Naive B cell (primary cell): ENCODE measurements at regions not wholly inside any gene's neighbourhood (a gene's known extent, or its start where the extent isn't known, plus 50 kb on each side); places are given as distances from the start of the nearest gene placed in this dataset.

ENCODE experiments used
- ATAC-seq, 2 donors: fragments of 150-1000 bp; cut with Tn5 transposase; 2 replicates each; pipeline ENCODE4 v1.10.0; 2021; ENCODE audit warnings: low read depth in 2 of 2, mild to moderate bottlenecking in 2 of 2, moderate library complexity in 2 of 2
- DNase-seq: peaks from one replicate; pipeline ENCODE4 v3.0.0; 2022
- H3K27ac Mint-ChIP-seq, 6 donors: one replicate each; pipeline ENCODE4 v1.8.0; 2020 to 2022; ENCODE audit warnings: mild to moderate bottlenecking in 6 of 6, mixed read lengths in 6 of 6, moderate library complexity in 5 of 6, inconsistent platforms in 2 of 6
- H3K27me3 Mint-ChIP-seq, 3 donors: one replicate each; pipeline ENCODE4 v1.8.0; 2021 to 2022; ENCODE audit warnings: mixed read lengths in 3 of 3, mild to moderate bottlenecking in 1 of 3
- H3K36me3 Mint-ChIP-seq, 2 donors: one replicate each; pipeline ENCODE4 v1.8.0; 2020 to 2022; ENCODE audit warnings: mixed read lengths in 2 of 2, inconsistent platforms in 1 of 2, mild to moderate bottlenecking in 1 of 2
- H3K4me1 Mint-ChIP-seq, 3 donors: one replicate each; pipeline ENCODE4 v1.8.0; 2020 to 2022; ENCODE audit warnings: mixed read lengths in 3 of 3, inconsistent platforms in 1 of 3, mild to moderate bottlenecking in 1 of 3, moderate library complexity in 1 of 3
- H3K4me3 Mint-ChIP-seq, 8 donors: one replicate each; pipeline ENCODE4 v1.8.0; 2020 to 2022; ENCODE audit warnings: mild to moderate bottlenecking in 8 of 8, mixed read lengths in 8 of 8, moderate library complexity in 8 of 8, inconsistent platforms in 2 of 8
- H3K9me3 Mint-ChIP-seq, 7 donors: one replicate each; pipeline ENCODE4 v1.8.0; 2020 to 2022; ENCODE audit warnings: mixed read lengths in 7 of 7, mild to moderate bottlenecking in 5 of 7, inconsistent platforms in 2 of 7, moderate library complexity in 1 of 7

DNA sequence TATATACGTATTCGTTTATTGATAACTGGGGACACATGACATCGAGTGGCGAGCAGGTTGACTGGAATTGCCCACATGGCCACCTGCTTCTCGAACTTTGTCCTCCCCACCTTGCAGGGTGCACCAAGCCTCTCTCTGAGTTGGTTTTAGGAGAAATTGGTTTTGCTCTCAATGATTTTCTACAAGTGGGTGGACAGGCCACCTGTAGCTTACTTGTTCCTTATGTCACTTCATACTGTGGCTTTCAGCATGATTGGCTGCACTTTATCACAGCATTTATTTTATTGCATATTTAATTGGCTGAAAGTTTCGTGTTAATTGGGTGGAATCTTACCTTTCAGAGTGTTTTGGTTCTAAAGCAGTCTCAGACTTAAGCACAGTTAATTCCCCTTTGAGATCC lies 215.6 kb upstream of the SHH start:
- H3K27me3 Mint-ChIP-seq = peaks cover 0 to 21% (median 17%) of the 10 kb centered on the region in 3 donors
- no peak for DNase-seq
- H3K9me3 Mint-ChIP-seq = peaks cover 0 to 9% (median 1%) of the 10 kb centered on the region in 7 donors
- H3K4me1 Mint-ChIP-seq = no peaks in the 10 kb centered on the region
- peaks cover 0 to 9% of the 10 kb centered on the region in 2 donors for H3K36me3 Mint-ChIP-seq
- H3K27ac Mint-ChIP-seq = no peak overlapping the region
- H3K4me3 Mint-ChIP-seq = no peak overlapping the region
- ATAC-seq = no peak

DNA sequence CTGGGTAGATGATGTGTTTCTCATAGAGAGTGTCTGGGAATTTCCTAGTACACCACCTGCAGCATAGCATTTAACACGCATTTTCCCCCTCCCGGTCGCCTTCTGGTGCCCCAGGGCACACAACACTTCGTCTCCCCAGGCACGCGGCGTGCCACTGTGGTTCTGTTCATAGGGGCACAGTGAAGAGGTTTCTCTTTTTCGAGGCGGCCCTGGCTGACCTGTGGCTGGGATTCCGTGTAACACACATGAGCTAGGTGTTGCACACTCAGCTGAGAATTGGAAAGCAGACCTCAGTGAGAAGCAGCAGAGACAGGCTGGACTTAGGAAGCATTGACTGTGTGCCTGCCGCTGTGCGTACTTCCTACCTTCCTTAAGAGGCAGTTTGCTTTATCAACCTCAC lies 214.3 kb upstream of the SHH start:
- H3K27ac Mint-ChIP-seq = no peak overlapping the region
- ATAC-seq = no peak

DNA sequence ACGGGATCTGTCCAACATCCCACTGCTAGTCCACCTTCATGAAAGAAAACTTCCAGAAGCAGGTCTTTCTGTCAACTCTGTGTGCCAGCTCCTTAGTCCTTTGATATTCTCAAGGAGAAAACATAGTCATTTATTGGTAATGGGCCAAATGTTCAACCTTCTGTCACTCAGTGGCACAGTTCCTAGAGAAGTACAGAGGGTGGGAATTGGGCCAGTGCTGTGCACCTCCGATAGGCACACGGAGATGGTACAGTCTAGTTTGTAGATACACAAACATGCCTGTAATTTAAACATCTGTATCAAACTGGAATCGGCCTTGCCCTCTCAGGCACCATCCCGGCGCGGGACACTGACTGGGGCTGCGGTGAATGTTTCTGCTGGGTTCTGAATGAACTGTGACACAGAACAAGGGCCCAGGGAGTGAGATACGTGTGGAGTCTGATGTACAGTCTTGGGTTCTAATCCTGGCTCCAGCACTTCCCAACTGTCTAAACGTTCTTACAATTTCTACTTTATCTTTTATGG lies 213.9 kb upstream of the SHH start:
- Mint-ChIP-seq H3K4me1 (no peaks in the 10 kb centered on the region), H3K27ac (no peak overlapping the region), H3K36me3 (no peaks in the 10 kb centered on the region), H3K4me3 (no peak overlapping the region), H3K9me3 (no peaks in the 10 kb centered on the region), H3K27me3 (peaks cover 0 to 13% (median 10%) of the 10 kb centered on the region in 3 donors)
- no peak for DNase-seq
- ATAC-seq = no peak

More for the DNA sequence above, 214.3 kb upstream of the SHH start:
- Mint-ChIP-seq H3K4me1 (no peaks in the 10 kb centered on the region), H3K4me3 (no peak overlapping the region), H3K36me3 (no peaks in the 10 kb centered on the region), H3K27me3 (peaks cover 0 to 13% (median 10%) of the 10 kb centered on the region in 3 donors), H3K9me3 (no peaks in the 10 kb centered on the region)
- no peak for DNase-seq

DNA sequence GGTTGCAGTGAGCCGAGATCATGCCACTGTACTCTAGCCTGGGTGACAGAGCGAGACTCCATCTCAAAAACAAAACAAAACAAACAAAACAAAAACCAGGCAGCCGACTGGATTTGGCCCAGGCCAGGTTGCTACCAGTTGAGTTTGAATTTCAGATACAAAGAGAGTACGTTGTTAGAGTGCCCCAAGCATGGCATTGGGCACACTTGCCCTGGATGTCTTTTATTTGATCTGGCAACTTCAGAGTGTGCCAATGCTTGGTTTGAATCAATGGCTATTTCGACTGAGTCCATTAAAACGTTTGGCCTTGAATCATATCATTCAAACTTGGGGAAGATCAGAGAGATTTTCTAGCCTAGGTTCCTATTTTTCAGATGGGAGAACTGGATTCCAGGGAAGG lies 213.4 kb upstream of the SHH start:
- DNase-seq = no peak
- H3K4me3 Mint-ChIP-seq = no peak overlapping the region
- H3K9me3 Mint-ChIP-seq = no peaks in the 10 kb centered on the region
- H3K27me3 Mint-ChIP-seq = peaks cover 0 to 13% (median 10%) of the 10 kb centered on the region in 3 donors
- H3K27ac Mint-ChIP-seq = no peak overlapping the region
- no peak for ATAC-seq
- H3K4me1 Mint-ChIP-seq = no peaks in the 10 kb centered on the region
- H3K36me3 Mint-ChIP-seq = no peaks in the 10 kb centered on the region

DNA sequence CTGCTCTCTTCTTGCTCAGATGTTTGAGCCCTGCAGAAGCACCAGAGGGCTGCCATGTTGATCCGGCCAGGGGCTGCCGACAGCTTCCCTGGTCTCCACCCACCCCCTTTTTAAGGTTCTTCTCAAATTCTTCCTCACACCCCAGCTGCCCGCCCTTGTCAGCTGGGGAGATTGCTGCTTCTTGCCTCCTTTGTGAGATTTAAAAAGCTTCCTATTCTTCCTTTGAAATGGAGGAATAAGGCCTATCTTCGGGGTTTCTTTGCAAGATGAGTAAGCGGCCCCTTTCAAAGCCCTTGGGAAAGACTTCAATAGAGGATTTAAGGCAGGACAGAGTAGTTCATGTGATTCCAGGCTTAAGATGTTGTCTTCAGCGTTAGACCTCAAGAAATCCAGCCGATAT lies 211.9 kb upstream of the SHH start:
- H3K9me3 Mint-ChIP-seq = peaks cover 0 to 5% (median 0%) of the 10 kb centered on the region in 7 donors
- H3K4me3 Mint-ChIP-seq = no peak overlapping the region
- peaks cover 0 to 16% (median 12%) of the 10 kb centered on the region in 3 donors for H3K27me3 Mint-ChIP-seq
- H3K4me1 Mint-ChIP-seq = peaks cover 0 to 5% (median 0%) of the 10 kb centered on the region in 3 donors
- no peak for DNase-seq
- no peaks in the 10 kb centered on the region for H3K36me3 Mint-ChIP-seq
- H3K27ac Mint-ChIP-seq = no peak overlapping the region
- ATAC-seq = no peak

DNA sequence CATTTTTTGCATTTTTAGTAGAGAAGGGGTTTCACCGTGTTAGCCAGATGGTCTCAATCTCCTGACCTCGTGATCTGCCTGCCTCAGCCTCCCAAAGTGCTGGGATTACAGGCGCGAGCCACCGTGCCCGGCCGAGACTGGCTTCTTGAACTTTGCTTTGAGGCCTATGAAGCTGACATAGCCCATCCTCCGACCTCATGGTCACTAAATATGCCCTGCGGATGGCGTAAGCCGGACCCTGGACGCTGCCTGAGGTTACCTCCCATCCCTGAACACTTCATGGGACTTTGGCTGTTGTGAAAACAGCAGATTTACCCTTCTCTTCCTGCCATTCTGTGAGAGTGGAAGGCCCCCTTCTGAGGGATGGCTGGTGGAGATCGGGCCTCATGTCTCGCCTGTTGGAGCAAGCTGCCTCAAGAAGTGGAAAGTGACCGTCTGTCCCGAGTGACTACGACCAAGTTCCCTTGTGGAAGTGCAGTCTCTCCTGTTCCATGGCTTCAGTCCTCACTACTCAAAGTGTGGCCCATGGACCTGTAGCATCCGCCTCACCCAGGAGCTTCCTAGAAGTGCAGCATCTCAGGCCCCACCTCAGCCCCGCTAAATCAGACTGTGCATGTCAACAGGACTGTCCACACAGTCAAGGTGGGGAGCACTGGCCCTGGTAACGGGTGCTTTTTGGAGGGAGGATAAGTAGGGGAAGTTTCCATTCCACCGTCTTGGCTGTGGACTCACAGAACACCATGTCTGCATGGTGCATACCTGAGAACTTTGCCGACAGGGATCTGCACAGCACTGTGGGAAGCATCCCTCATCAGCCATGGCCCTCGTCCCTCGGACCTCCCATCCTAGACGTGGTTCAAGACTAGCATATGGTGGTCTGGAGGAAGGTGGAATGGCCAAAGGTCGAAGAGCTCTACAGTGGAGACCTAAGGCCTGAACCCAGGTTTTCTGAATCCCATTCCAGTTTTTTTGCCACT lies 210.5 kb upstream of the SHH start:
- Mint-ChIP-seq H3K27ac (no peak overlapping the region), H3K27me3 (peaks cover 0 to 11% (median 10%) of the 10 kb centered on the region in 3 donors)

DNA sequence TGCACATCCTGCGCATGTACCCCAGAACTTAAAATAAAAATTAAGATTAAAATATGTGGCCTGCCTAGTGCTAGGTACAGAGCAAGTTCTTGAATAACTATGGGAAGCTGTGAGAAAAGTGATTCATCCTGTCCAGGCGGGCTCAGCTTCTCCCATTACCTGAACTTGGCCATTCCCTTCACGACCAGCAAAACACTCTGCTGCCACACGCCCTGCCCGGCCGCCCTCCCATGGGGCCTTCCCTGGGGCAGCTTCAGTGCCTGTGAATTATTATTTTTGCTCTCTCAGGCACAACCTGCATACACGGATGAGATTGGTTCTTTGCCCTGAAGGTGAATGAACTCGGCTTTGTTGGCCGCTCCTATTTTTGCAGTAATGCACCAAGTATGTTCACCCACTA lies 209.2 kb upstream of the SHH start:
- H3K9me3 Mint-ChIP-seq = peaks cover 0 to 5% (median 0%) of the 10 kb centered on the region in 7 donors
- H3K4me1 Mint-ChIP-seq = peaks cover 0 to 5% (median 0%) of the 10 kb centered on the region in 3 donors
- no peaks in the 10 kb centered on the region for H3K36me3 Mint-ChIP-seq
- H3K27ac Mint-ChIP-seq = peak overlapping the region in 1 of 6 donors; percentile 28
- no peak for DNase-seq
- no peak overlapping the region for H3K4me3 Mint-ChIP-seq
- H3K27me3 Mint-ChIP-seq = peaks cover 0 to 11% (median 10%) of the 10 kb centered on the region in 3 donors
- ATAC-seq = no peak

More for the DNA sequence above, 210.5 kb upstream of the SHH start:
- Mint-ChIP-seq H3K36me3 (no peaks in the 10 kb centered on the region), H3K4me1 (peaks cover 0 to 5% (median 0%) of the 10 kb centered on the region in 3 donors), H3K9me3 (peaks cover 0 to 5% (median 0%) of the 10 kb centered on the region in 7 donors), H3K4me3 (no peak overlapping the region)
- no peak for DNase-seq
- no peak for ATAC-seq

DNA sequence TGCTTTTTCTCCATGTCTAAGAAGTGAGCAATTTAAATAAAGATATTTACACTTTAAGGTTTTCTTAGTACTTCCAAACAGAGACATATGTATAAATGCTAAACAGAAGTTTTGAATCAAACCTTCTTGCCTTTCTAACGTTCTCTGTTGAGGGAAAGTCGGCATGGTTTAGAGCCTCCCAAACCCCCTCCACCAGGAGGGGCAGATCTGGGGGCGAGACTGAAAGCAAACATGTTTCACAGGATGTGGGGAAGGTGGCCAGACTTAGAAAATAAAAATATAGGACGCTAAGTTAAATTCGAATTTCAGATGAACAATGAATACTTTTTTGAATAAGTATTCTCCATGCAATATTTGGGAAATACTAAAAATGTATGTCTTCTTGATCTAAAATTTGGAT lies 208.3 kb upstream of the SHH start:
- H3K27ac Mint-ChIP-seq = no peak overlapping the region
- H3K4me3 Mint-ChIP-seq = no peak overlapping the region
- no peaks in the 10 kb centered on the region for H3K36me3 Mint-ChIP-seq
- H3K9me3 Mint-ChIP-seq = peaks cover 0 to 5% (median 0%) of the 10 kb centered on the region in 7 donors
- peaks cover 0 to 11% (median 10%) of the 10 kb centered on the region in 3 donors for H3K27me3 Mint-ChIP-seq
- ATAC-seq (no peak), DNase-seq (no peak)
- H3K4me1 Mint-ChIP-seq = peaks cover 0 to 5% (median 0%) of the 10 kb centered on the region in 3 donors

DNA sequence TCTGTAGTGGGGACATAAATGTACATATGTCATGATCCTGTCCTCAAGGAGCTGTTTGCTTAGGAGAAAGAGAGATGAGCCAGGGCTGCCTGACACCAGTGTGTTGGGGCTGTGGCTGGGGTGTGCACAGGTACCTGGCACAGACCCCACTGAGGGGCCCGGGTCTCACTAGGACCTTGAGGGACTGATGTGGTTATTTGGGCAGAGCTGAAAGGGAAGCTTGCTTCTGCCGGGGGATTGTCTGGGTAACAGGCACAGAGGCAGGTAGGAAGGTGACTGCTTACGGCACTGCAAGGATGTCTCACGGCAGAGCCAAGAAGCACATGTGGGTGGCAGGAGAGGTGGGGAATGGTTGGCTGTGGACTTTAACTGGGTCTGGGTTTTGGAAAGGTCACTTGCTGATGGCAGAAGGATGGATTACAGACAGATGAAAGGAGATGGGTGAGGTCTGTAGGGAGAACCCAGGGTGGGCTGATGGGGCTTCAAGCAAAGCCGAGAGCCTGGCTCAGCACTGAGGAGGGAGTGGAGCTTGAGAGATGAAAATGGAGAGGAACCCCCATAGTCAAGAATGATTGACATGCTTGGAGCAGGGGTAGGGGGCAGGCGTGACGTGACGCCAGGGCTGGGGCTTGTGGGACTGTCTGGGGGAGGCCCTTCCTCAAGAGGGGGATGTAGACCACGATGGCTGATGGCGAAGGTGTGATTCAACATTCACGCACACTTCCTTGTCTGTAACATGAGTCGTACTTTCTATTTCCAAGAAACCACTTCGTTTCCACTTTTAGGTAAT lies 207.7 kb upstream of the SHH start:
- peaks cover 0 to 5% (median 0%) of the 10 kb centered on the region in 3 donors for H3K4me1 Mint-ChIP-seq
- no peak overlapping the region for H3K4me3 Mint-ChIP-seq
- H3K27me3 Mint-ChIP-seq = peaks cover 0 to 11% (median 10%) of the 10 kb centered on the region in 3 donors
- ATAC-seq = no peak
- no peak for DNase-seq
- peaks cover 0 to 5% (median 0%) of the 10 kb centered on the region in 7 donors for H3K9me3 Mint-ChIP-seq
- no peaks in the 10 kb centered on the region for H3K36me3 Mint-ChIP-seq
- H3K27ac Mint-ChIP-seq = no peak overlapping the region

DNA sequence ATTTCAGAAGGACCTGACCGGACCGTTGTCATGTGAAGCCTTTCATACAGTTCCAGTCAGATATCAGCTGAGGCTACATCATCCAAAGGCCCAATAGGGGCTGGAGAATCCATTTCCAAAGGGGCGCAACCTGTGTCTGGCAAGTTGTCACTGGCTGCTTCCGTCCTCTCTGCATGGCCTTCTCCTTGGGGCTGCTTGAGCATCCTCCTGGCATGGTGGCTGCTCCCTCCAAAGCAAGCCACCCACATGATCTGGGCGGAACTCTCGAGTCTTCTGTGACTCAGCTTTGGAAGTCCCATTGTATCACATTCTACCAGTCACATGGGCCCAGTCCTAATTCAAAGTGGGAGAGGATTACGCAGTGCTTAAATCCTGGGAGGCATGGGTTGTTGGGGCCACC lies 207.0 kb upstream of the SHH start:
- no peak for ATAC-seq
- peaks cover 0 to 5% (median 0%) of the 10 kb centered on the region in 3 donors for H3K4me1 Mint-ChIP-seq
- H3K27ac Mint-ChIP-seq = no peak overlapping the region
- H3K36me3 Mint-ChIP-seq = no peaks in the 10 kb centered on the region
- peaks cover 0 to 7% (median under 1%) of the 10 kb centered on the region in 7 donors for H3K9me3 Mint-ChIP-seq
- H3K4me3 Mint-ChIP-seq = no peak overlapping the region
- DNase-seq = no peak
- peaks cover 0 to 11% (median 10%) of the 10 kb centered on the region in 3 donors for H3K27me3 Mint-ChIP-seq

DNA sequence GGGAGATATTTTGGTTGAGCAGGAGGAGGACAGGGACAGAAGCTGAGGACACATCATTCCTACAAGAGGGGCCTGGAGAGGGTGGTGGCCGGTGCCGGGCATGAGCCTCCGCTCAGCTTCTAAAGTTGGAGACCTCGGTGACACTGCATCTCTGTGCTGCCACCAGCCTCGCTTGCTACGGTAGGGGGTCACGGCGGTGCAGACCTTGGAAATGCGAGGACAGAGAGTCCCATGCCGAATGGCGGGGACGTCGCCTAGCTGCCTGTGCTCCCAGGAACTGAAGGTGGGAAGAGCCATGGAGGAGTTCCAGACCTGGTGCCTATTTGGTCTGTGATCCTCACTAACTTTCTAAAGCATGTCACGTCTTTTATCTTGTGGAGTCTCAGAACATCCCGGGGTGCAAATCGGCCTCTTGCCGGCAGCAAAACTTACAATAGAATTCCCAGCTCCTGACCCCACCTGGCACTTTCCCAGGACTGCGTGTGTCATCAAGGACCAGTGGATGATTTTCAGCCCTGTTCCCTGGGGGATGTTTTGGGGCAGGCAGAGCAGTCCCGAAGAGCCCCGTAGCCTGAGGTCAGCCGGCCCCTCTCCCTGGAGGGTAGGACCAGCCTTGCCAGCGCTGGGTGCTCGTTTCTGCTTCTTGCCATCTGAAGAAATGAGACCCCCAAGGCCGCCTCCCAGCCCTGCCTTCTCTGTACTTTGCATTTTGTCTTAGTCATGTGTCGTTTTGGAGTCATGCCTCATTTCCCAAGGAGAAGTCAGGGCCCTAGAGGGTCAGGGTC lies 205.8 kb upstream of the SHH start:
- H3K36me3 Mint-ChIP-seq = no peaks in the 10 kb centered on the region
- H3K4me1 Mint-ChIP-seq = peaks cover 0 to 5% (median 0%) of the 10 kb centered on the region in 3 donors
- H3K27me3 Mint-ChIP-seq = peaks cover 0 to 11% (median 10%) of the 10 kb centered on the region in 3 donors
- DNase-seq = no peak
- peaks cover 0 to 9% (median 5%) of the 10 kb centered on the region in 7 donors for H3K9me3 Mint-ChIP-seq
- no peak overlapping the region for H3K4me3 Mint-ChIP-seq
- no peak for ATAC-seq
- no peak overlapping the region for H3K27ac Mint-ChIP-seq

DNA sequence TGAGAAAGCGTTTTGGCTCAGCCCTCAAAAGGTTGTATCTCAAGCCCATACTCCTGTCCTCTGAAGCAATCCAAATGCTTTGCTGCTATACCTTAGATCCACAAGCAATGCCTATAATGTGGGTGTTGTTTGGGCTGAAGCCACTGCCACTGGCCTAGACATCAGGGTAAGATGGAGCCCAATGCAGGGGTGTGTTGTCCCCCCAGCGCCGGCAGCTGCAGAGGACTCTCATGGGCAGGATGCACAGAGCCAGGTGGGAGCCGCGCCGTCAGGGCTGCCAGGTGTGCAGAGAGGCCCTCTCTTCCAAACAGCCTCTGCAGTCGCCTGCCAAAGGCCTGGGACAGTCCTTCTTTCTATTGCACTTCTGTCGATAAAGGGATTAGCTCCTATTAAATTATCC lies 205.2 kb upstream of the SHH start:
- no peak for ATAC-seq

More for the DNA sequence above, 205.2 kb upstream of the SHH start:
- Mint-ChIP-seq H3K27ac (no peak overlapping the region), H3K9me3 (peaks cover 0 to 9% (median 5%) of the 10 kb centered on the region in 7 donors), H3K27me3 (peaks cover 0 to 11% (median 10%) of the 10 kb centered on the region in 3 donors), H3K4me1 (peaks cover 0 to 5% (median 0%) of the 10 kb centered on the region in 3 donors), H3K4me3 (no peak overlapping the region), H3K36me3 (no peaks in the 10 kb centered on the region)
- no peak for DNase-seq
